ENCODE measurements at regions not wholly inside any gene's neighbourhood (a gene's known extent, or its start where the extent isn't known, plus 50 kb on each side); places are given as distances from the start of the nearest gene placed in this dataset.

GRCh38 chr2:192775459-192776262 lies 580.9 kb upstream of the TMEFF2 start:
- Mint-ChIP-seq H3K4me3 (ENCODE audit: unreplicated experiment) (no peak overlapping the region), H3K27me3 (ENCODE audit: unreplicated experiment) (no peaks in the 10 kb centered on the region), H3K9me3 (ENCODE audit: unreplicated experiment) (peaks cover 5% of the 10 kb centered on the region), H3K4me1 (ENCODE audit: unreplicated experiment) (no peaks in the 10 kb centered on the region), H3K27ac (ENCODE audit: unreplicated experiment) (no peak overlapping the region), H3K36me3 (ENCODE audit: unreplicated experiment) (no peaks in the 10 kb centered on the region)
- no peak for DNase-seq (ENCODE audit: extremely low spot score, unreplicated experiment)
- TF ChIP-seq CTCF (IDR thresholded peaks at IDR 0.05): no peak

GRCh38 chr2:192775011-192775410 lies 580.3 kb upstream of the TMEFF2 start:
- no peak for TF ChIP-seq CTCF (IDR thresholded peaks at IDR 0.05)
- Mint-ChIP-seq H3K4me1 (ENCODE audit: unreplicated experiment) (no peaks in the 10 kb centered on the region), H3K4me3 (ENCODE audit: unreplicated experiment) (no peak overlapping the region), H3K36me3 (ENCODE audit: unreplicated experiment) (no peaks in the 10 kb centered on the region), H3K27ac (ENCODE audit: unreplicated experiment) (no peak overlapping the region), H3K27me3 (ENCODE audit: unreplicated experiment) (no peaks in the 10 kb centered on the region), H3K9me3 (ENCODE audit: unreplicated experiment) (peaks cover 5% of the 10 kb centered on the region)
- no peak for DNase-seq (ENCODE audit: extremely low spot score, unreplicated experiment)

- Mint-ChIP-seq H3K27ac (ENCODE audit: unreplicated experiment) (no peak overlapping the region), H3K4me1 (ENCODE audit: unreplicated experiment) (no peaks in the 10 kb centered on the region), H3K4me3 (ENCODE audit: unreplicated experiment) (no peak overlapping the region), H3K36me3 (ENCODE audit: unreplicated experiment) (no peaks in the 10 kb centered on the region), H3K9me3 (ENCODE audit: unreplicated experiment) (no peaks in the 10 kb centered on the region), H3K27me3 (ENCODE audit: unreplicated experiment) (no peaks in the 10 kb centered on the region)
- no peak for DNase-seq (ENCODE audit: extremely low spot score, unreplicated experiment)
- no peak for TF ChIP-seq CTCF (IDR thresholded peaks at IDR 0.05)
These were observed 578.3 kb upstream of the TMEFF2 start for GRCh38 chr2:192773044-192773443.

- no peaks in the 10 kb centered on the region for H3K9me3 Mint-ChIP-seq (ENCODE audit: unreplicated experiment)
- H3K4me1 Mint-ChIP-seq (ENCODE audit: unreplicated experiment): peaks cover 2% of the 10 kb centered on the region
- H3K27ac Mint-ChIP-seq (ENCODE audit: unreplicated experiment): no peak overlapping the region
- H3K27me3 Mint-ChIP-seq (ENCODE audit: unreplicated experiment): peaks cover 5% of the 10 kb centered on the region
- no peaks in the 10 kb centered on the region for H3K36me3 Mint-ChIP-seq (ENCODE audit: unreplicated experiment)
- no peak for DNase-seq (ENCODE audit: extremely low spot score, unreplicated experiment)
- H3K4me3 Mint-ChIP-seq (ENCODE audit: unreplicated experiment): no peak overlapping the region
- peak; percentile 60 for TF ChIP-seq CTCF (IDR thresholded peaks at IDR 0.05)
These were observed 555.0 kb upstream of the TMEFF2 start for GRCh38 chr2:192749611-192750200.

- H3K9me3 Mint-ChIP-seq (ENCODE audit: unreplicated experiment): peaks cover 6% of the 10 kb centered on the region
- no peak for DNase-seq (ENCODE audit: extremely low spot score, unreplicated experiment)
- H3K27ac Mint-ChIP-seq (ENCODE audit: unreplicated experiment): no peak overlapping the region
- H3K36me3 Mint-ChIP-seq (ENCODE audit: unreplicated experiment): no peaks in the 10 kb centered on the region
- H3K27me3 Mint-ChIP-seq (ENCODE audit: unreplicated experiment): peaks cover 4% of the 10 kb centered on the region
- no peaks in the 10 kb centered on the region for H3K4me1 Mint-ChIP-seq (ENCODE audit: unreplicated experiment)
- no peak overlapping the region for H3K4me3 Mint-ChIP-seq (ENCODE audit: unreplicated experiment)
- TF ChIP-seq CTCF (IDR thresholded peaks at IDR 0.05): peak; percentile 44
These were observed 547.2 kb upstream of the TMEFF2 start for GRCh38 chr2:192741889-192742288.

Data from osteocyte (in vitro differentiated cells).